ENCODE measurements at regions not wholly inside any gene's neighbourhood (a gene's known extent, or its start where the extent isn't known, plus 50 kb on each side); places are given as distances from the start of the nearest gene placed in this dataset.

GRCh38 chr7:51797371-51797770 is 480.8 kb upstream of the COBL start:
- H3K4me1 Mint-ChIP-seq, result no peaks in the 10 kb centered on the region
- H3K36me3 Mint-ChIP-seq (ENCODE audit: low read depth), result no peaks in the 10 kb centered on the region
- no peak overlapping the region for H3K27ac Mint-ChIP-seq
- H3K4me3 Mint-ChIP-seq, result no peak overlapping the region
- H3K9me3 Mint-ChIP-seq, result no peaks in the 10 kb centered on the region
- H3K27me3 Mint-ChIP-seq (ENCODE audit: low read depth), result no peaks in the 10 kb centered on the region
- TF ChIP-seq CTCF (IDR thresholded peaks at IDR 0.05; ENCODE audit: unreplicated experiment in 3 of 3), result no peak

- TF ChIP-seq CTCF (IDR thresholded peaks at IDR 0.05; ENCODE audit: unreplicated experiment in 3 of 3), result no peak
- H3K27ac Mint-ChIP-seq, result no peak overlapping the region
- no peak overlapping the region for H3K4me3 Mint-ChIP-seq
- H3K9me3 Mint-ChIP-seq, result no peaks in the 10 kb centered on the region
- no peaks in the 10 kb centered on the region for H3K4me1 Mint-ChIP-seq
- H3K27me3 Mint-ChIP-seq (ENCODE audit: low read depth), result no peaks in the 10 kb centered on the region
- H3K36me3 Mint-ChIP-seq (ENCODE audit: low read depth), result no peaks in the 10 kb centered on the region
Measured at GRCh38 chr7:51792796-51793195, 476.2 kb upstream of the COBL start.

- Mint-ChIP-seq H3K36me3 (ENCODE audit: low read depth) (no peaks in the 10 kb centered on the region), H3K4me1 (no peaks in the 10 kb centered on the region), H3K9me3 (no peaks in the 10 kb centered on the region), H3K27ac (no peak overlapping the region), H3K4me3 (no peak overlapping the region), H3K27me3 (ENCODE audit: low read depth) (no peaks in the 10 kb centered on the region)
- no peak for TF ChIP-seq CTCF (IDR thresholded peaks at IDR 0.05; ENCODE audit: unreplicated experiment in 3 of 3)
Measured at GRCh38 chr7:51789489-51789888, 472.9 kb upstream of the COBL start.

GRCh38 chr7:51786284-51786683 is 469.7 kb upstream of the COBL start:
- no peaks in the 10 kb centered on the region for H3K9me3 Mint-ChIP-seq
- TF ChIP-seq CTCF (IDR thresholded peaks at IDR 0.05; ENCODE audit: unreplicated experiment in 3 of 3), result no peak
- no peaks in the 10 kb centered on the region for H3K36me3 Mint-ChIP-seq (ENCODE audit: low read depth)
- H3K27me3 Mint-ChIP-seq (ENCODE audit: low read depth), result no peaks in the 10 kb centered on the region
- no peak overlapping the region for H3K27ac Mint-ChIP-seq
- no peak overlapping the region for H3K4me3 Mint-ChIP-seq
- H3K4me1 Mint-ChIP-seq, result no peaks in the 10 kb centered on the region

- no peak for TF ChIP-seq CTCF (IDR thresholded peaks at IDR 0.05; ENCODE audit: unreplicated experiment in 3 of 3)
- Mint-ChIP-seq H3K36me3 (ENCODE audit: low read depth) (no peaks in the 10 kb centered on the region), H3K4me3 (no peak overlapping the region), H3K9me3 (no peaks in the 10 kb centered on the region), H3K27me3 (ENCODE audit: low read depth) (no peaks in the 10 kb centered on the region), H3K4me1 (no peaks in the 10 kb centered on the region), H3K27ac (no peak overlapping the region)
Measured at GRCh38 chr7:51785876-51786275, 469.3 kb upstream of the COBL start.

GRCh38 chr7:51785171-51785570 is 468.6 kb upstream of the COBL start:
- Mint-ChIP-seq H3K9me3 (no peaks in the 10 kb centered on the region), H3K27me3 (ENCODE audit: low read depth) (no peaks in the 10 kb centered on the region), H3K4me3 (no peak overlapping the region), H3K36me3 (ENCODE audit: low read depth) (no peaks in the 10 kb centered on the region), H3K27ac (no peak overlapping the region), H3K4me1 (no peaks in the 10 kb centered on the region)
- no peak for TF ChIP-seq CTCF (IDR thresholded peaks at IDR 0.05; ENCODE audit: unreplicated experiment in 3 of 3)
